ENCODE measurements at regions not wholly inside any gene's neighbourhood (a gene's known extent, or its start where the extent isn't known, plus 50 kb on each side); places are given as distances from the start of the nearest gene placed in this dataset.

- no peak for TF ChIP-seq CTCF (IDR thresholded peaks at IDR 0.05)
- no peak for TF ChIP-seq POLR2A (IDR thresholded peaks at IDR 0.05)
Observed at GRCh38 chr11:42593441-42593840, 718.4 kb upstream of the API5 start.

All from uterus (tissue), 2 donors.